ENCODE measurements at regions not wholly inside any gene's neighbourhood (a gene's known extent, or its start where the extent isn't known, plus 50 kb on each side); places are given as distances from the start of the nearest gene placed in this dataset.
A peak's percentile ranks its signal among the peaks of the same experiment; 100 is the strongest.
"Not testable (repeated sequence)": the region's sequence is repeated elsewhere in the genome, so short reads cannot be mapped to it uniquely, and the experiment has no call there.

- DNase-seq: no peak
Measured at GRCh38 chr15:62653122-62653521, 389.4 kb upstream of the TPM1 start.

- no peak for DNase-seq
Measured at GRCh38 chr15:62656071-62656470, 386.5 kb upstream of the TPM1 start.

GRCh38 chr15:62657501-62657900 is 385.0 kb upstream of the TPM1 start:
- not testable (repeated sequence) for DNase-seq

GRCh38 chr15:62658498-62658897 is 384.0 kb upstream of the TPM1 start:
- peak; percentile 42 for DNase-seq

- DNase-seq: no peak
Measured at GRCh38 chr15:62663547-62663946, 379.0 kb upstream of the TPM1 start.

GRCh38 chr15:62665449-62665848 is 377.1 kb upstream of the TPM1 start:
- no peak for DNase-seq

GRCh38 chr15:62666046-62666445 is 376.5 kb upstream of the TPM1 start:
- DNase-seq: no peak

GRCh38 chr15:62672268-62672667 is 370.3 kb upstream of the TPM1 start:
- DNase-seq: no peak

- DNase-seq: no peak
Measured at GRCh38 chr15:62676891-62677290, 365.7 kb upstream of the TPM1 start.

GRCh38 chr15:62681939-62682896 is 360.3 kb upstream of the TPM1 start:
- DNase-seq: no peak

- not testable (repeated sequence) for DNase-seq
Measured at GRCh38 chr15:62683192-62683591, 359.4 kb upstream of the TPM1 start.

- DNase-seq: no peak
Measured at GRCh38 chr15:62684123-62684808, 358.3 kb upstream of the TPM1 start.

- DNase-seq: no peak
Measured at GRCh38 chr15:62691008-62691407, 351.5 kb upstream of the TPM1 start.

GRCh38 chr15:62697636-62698035 is 344.9 kb upstream of the TPM1 start:
- DNase-seq: no peak

GRCh38 chr15:62698646-62699045 is 343.9 kb upstream of the TPM1 start:
- DNase-seq: no peak

- no peak for DNase-seq
Measured at GRCh38 chr15:62706317-62706716, 336.2 kb upstream of the TPM1 start.

- DNase-seq: no peak
Measured at GRCh38 chr15:62708470-62708869, 334.1 kb upstream of the TPM1 start.

- DNase-seq: no peak
Measured at GRCh38 chr15:62709261-62709660, 333.3 kb upstream of the TPM1 start.

GRCh38 chr15:62711691-62712454 is 330.7 kb upstream of the TPM1 start:
- DNase-seq: no peak

GRCh38 chr15:62712455-62712839 is 330.1 kb upstream of the TPM1 start:
- no peak for DNase-seq

GRCh38 chr15:62715946-62716345 is 326.6 kb upstream of the TPM1 start:
- DNase-seq: no peak

GRCh38 chr15:62717496-62717895 is 325.1 kb upstream of the TPM1 start:
- DNase-seq: no peak

GRCh38 chr15:62719316-62719715 is 323.2 kb upstream of the TPM1 start:
- DNase-seq: no peak
